Keratinocyte (primary cell): ENCODE measurements at regions not wholly inside any gene's neighbourhood (a gene's known extent, or its start where the extent isn't known, plus 50 kb on each side); places are given as distances from the start of the nearest gene placed in this dataset.

Experiments used
- DNase-seq: peaks from one replicate; pipeline ENCODE4 v3.0.0-alpha.2; 2011; ENCODE audit warnings: low read depth, missing footprints, low spot score
- FAIRE-seq: peaks from 2 replicates; lab custom pipeline; 2011; peaks lifted over from hg19 to GRCh38; lab: Jason Lieb, UNC
- H2AFZ ChIP-seq: 2 replicates; pipeline ENCODE4 v1.6.0; 2012; ENCODE audit warnings: low read length, control low read depth, inconsistent platforms; ENCODE audit not compliant: control insufficient read depth
- H3K27ac ChIP-seq: 2 replicates; pipeline ENCODE4 v1.5.1; 2011; ENCODE audit warnings: low read length; ENCODE audit not compliant: control insufficient read depth, insufficient read depth
- H3K27me3 ChIP-seq: 3 replicates; pipeline ENCODE4 v1.6.0; 2011; ENCODE audit warnings: low read length; ENCODE audit not compliant: control insufficient read depth, insufficient read depth; ENCODE audit errors: extremely low read depth
- H3K36me3 ChIP-seq, 2 experiments: 2 replicates in 1 of 2; 3 replicates in 1 of 2; pipeline ENCODE4 v1.5.1; 2011; ENCODE audit warnings: low read length in 2 of 2, mild to moderate bottlenecking in 1 of 2; ENCODE audit not compliant: control insufficient read depth in 2 of 2, insufficient read depth in 2 of 2; ENCODE audit errors: extremely low read depth in 1 of 2
- H3K4me1 ChIP-seq: 3 replicates; pipeline ENCODE4 v1.5.1; 2011; ENCODE audit warnings: low read length; ENCODE audit not compliant: control insufficient read depth, insufficient read depth; ENCODE audit errors: extremely low read depth
- H3K4me2 ChIP-seq: 3 replicates; pipeline ENCODE4 v1.6.0; 2011; ENCODE audit warnings: low read depth, low read length; ENCODE audit not compliant: control insufficient read depth, insufficient read depth; ENCODE audit errors: extremely low read depth
- H3K4me3 ChIP-seq, 3 experiments: fragments of 200-600 bp in 1 of 3; sonication (generic) in 1 of 3; 2 replicates in 2 of 3; 3 replicates in 1 of 3; pipeline ENCODE4 v1.5.1; 2011 to 2016; ENCODE audit warnings: low read length in 3 of 3, mild to moderate bottlenecking in 3 of 3, control low read depth in 2 of 3, inconsistent platforms in 1 of 3, low read depth in 1 of 3, mixed read lengths in 1 of 3, mixed run types in 1 of 3, moderate library complexity in 1 of 3; ENCODE audit not compliant: control insufficient read depth in 2 of 3, insufficient read depth in 2 of 3; ENCODE audit errors: extremely low read depth in 1 of 3
- H3K79me2 ChIP-seq: 2 replicates; pipeline ENCODE4 v1.6.0; 2012; ENCODE audit warnings: low read length; ENCODE audit not compliant: control insufficient read depth, insufficient read depth
- H3K9ac ChIP-seq: 3 replicates; pipeline ENCODE4 v1.6.0; 2011; ENCODE audit warnings: low read length; ENCODE audit not compliant: control insufficient read depth, insufficient read depth; ENCODE audit errors: extremely low read depth
- H3K9me1 ChIP-seq: 3 replicates; pipeline ENCODE4 v1.6.0; 2011; ENCODE audit warnings: low read length; ENCODE audit not compliant: control insufficient read depth, insufficient read depth; ENCODE audit errors: extremely low read depth
- H3K9me3 ChIP-seq: 2 replicates; pipeline ENCODE4 v1.5.1; 2012; ENCODE audit warnings: low read depth, low read length; ENCODE audit not compliant: control insufficient read depth
- H4K20me1 ChIP-seq: 3 replicates; pipeline ENCODE4 v1.6.0; 2011; ENCODE audit warnings: low read length; ENCODE audit not compliant: control insufficient read depth, insufficient read depth; ENCODE audit errors: extremely low read depth
- EZH2 ChIP-seq: IDR thresholded peaks from one replicate; pipeline ENCODE4 v1.6.1; 2012; ENCODE audit warnings: inconsistent platforms, mild to moderate bottlenecking, low read length, moderate library complexity
- dilution Hi-C: fragments of 300-500 bp; cut with MboI; formaldehyde crosslinking; loops from one replicate; pipeline ENCODE4 v1.7.0; 2020; ENCODE audit warnings: low sequenced_read_pairs; ENCODE audit not compliant: extremely low pct_ligation_motif_present
- TF ChIP-seq, protein P1 (sequence below), 3 experiments: IDR thresholded peaks in 1 of 3; conservative IDR thresholded peaks in 1 of 3; optimal IDR thresholded peaks in 1 of 3; 2 replicates in 2 of 3; 3 replicates in 1 of 3; pipeline versions ENCODE3 to v1.5.1; 2011; ENCODE audit warnings: low read length in 3 of 3, mild to moderate bottlenecking in 3 of 3, moderate library complexity in 2 of 3, control low read depth in 1 of 3, inconsistent platforms in 1 of 3; ENCODE audit not compliant: insufficient read depth in 2 of 3; ENCODE audit errors: extremely low read depth in 1 of 3

DNA sequence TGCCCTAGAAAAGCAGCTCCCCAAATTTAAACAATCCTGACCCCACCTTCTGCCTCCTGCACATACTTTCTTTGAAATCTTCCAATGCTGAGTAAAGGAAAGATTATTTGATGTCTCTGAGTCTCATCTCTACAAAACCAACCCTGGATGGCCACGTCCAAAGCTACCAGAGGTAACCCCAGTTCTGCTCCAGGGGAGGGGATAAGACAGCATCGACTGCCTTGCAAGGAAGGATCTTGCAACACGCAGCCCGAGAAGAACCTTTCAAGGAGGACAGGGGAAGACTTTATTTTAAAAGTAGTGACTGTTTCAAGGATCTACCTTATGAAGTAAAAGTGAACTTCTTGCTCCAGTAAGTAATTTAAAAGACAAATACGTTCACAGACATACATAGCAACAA lies 66.5 kb upstream of the TMEM45B start:
- Histone ChIP-seq H3K79me2 (no peaks in the 10 kb centered on the region), H3K4me2 (no peak overlapping the region), H3K27me3 (peaks cover 9% of the 10 kb centered on the region), H3K4me1 (no peaks in the 10 kb centered on the region), H3K9me3 (peaks cover 2% of the 10 kb centered on the region), H3K36me3 (no peaks in the 10 kb centered on the region), H3K4me3 (no peak overlapping the region), H3K9ac (no peak overlapping the region), H4K20me1 (no peaks in the 10 kb centered on the region), H2AFZ (no peak overlapping the region), H3K27ac (no peak overlapping the region), H3K9me1 (no peaks in the 10 kb centered on the region)
- DNase-seq (no peak), FAIRE-seq (no peak)
- dilution Hi-C loops: loop anchor here (25.0 kb wide), 1 partner anchor 387 kb away; no protein-coding TSS in a partner anchor
- no peak for TF ChIP-seq EZH2
- TF ChIP-seq, protein P1, sequence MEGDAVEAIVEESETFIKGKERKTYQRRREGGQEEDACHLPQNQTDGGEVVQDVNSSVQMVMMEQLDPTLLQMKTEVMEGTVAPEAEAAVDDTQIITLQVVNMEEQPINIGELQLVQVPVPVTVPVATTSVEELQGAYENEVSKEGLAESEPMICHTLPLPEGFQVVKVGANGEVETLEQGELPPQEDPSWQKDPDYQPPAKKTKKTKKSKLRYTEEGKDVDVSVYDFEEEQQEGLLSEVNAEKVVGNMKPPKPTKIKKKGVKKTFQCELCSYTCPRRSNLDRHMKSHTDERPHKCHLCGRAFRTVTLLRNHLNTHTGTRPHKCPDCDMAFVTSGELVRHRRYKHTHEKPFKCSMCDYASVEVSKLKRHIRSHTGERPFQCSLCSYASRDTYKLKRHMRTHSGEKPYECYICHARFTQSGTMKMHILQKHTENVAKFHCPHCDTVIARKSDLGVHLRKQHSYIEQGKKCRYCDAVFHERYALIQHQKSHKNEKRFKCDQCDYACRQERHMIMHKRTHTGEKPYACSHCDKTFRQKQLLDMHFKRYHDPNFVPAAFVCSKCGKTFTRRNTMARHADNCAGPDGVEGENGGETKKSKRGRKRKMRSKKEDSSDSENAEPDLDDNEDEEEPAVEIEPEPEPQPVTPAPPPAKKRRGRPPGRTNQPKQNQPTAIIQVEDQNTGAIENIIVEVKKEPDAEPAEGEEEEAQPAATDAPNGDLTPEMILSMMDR (optimal IDR thresholded peaks at IDR 0.05 in 1 of 3, IDR thresholded peaks at IDR 0.05 in 1 of 3, conservative IDR thresholded peaks at IDR 0.05 in 1 of 3; ENCODE audit: extremely low read depth in 1 of 3, insufficient read depth in 2 of 3, low read length in 3 of 3): no peak

GRCh38 chr11:129750343-129751292 lies 65.0 kb upstream of the TMEM45B start:
- Histone ChIP-seq H3K36me3 (no peaks in the 10 kb centered on the region), H3K4me1 (no peaks in the 10 kb centered on the region), H3K4me2 (peak overlapping the region; percentile 66), H3K27ac (no peak overlapping the region), H3K9me3 (peaks cover 2% of the 10 kb centered on the region), H4K20me1 (no peaks in the 10 kb centered on the region), H2AFZ (peak overlapping the region; percentile 86), H3K9me1 (no peaks in the 10 kb centered on the region), H3K79me2 (no peaks in the 10 kb centered on the region), H3K27me3 (peaks cover 9% of the 10 kb centered on the region), H3K9ac (no peak overlapping the region), H3K4me3 (no peak overlapping the region)
- no peak for TF ChIP-seq EZH2
- TF ChIP-seq, protein P1 (optimal IDR thresholded peaks at IDR 0.05 in 1 of 3, IDR thresholded peaks at IDR 0.05 in 1 of 3, conservative IDR thresholded peaks at IDR 0.05 in 1 of 3; ENCODE audit: extremely low read depth in 1 of 3, insufficient read depth in 2 of 3, low read length in 3 of 3): peak; percentile 75 to 94 (median 84)
- FAIRE-seq (peak; percentile 92), DNase-seq (no peak)
- dilution Hi-C loops: no loop called here
